GM12864 (cell line): ENCODE measurements at regions not wholly inside any gene's neighbourhood (a gene's known extent, or its start where the extent isn't known, plus 50 kb on each side); places are given as distances from the start of the nearest gene placed in this dataset.

Source experiments
- DNase-seq: peaks from one replicate; pipeline ENCODE4 v3.0.0-alpha.2; 2011; ENCODE audit warnings: low read depth
- H3K4me3 ChIP-seq: 2 replicates; pipeline ENCODE4 v1.5.1; 2011; ENCODE audit warnings: mild to moderate bottlenecking, low read depth, low read length, control low read depth
- CTCF ChIP-seq: IDR thresholded peaks from 2 replicates; pipeline ENCODE4 v1.5.1; 2011; ENCODE audit warnings: low read depth, mild to moderate bottlenecking, moderate library complexity, low read length, control low read depth, inconsistent platforms; ENCODE audit errors: missing control alignments

DNA sequence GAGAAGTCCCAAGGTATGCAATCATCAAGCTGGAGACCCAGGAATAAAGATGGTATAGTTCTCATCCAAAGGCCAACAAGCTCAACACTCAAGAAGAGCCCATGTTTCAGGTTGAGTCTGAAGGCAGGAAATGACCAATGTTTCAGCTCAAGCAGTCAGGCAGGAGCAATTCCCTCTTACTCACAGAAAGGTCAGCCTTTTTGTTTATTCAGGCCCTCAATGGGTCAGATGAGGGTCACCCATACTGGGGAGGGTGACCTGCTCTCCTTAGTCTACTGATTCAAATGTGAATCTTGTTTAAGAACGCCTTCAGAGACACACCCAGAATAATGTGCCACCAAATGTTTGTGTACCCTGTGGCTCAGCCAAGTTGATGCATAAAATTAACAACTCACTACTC is 262.4 kb downstream of the USP25 start:
- no peak overlapping the region for H3K4me3 ChIP-seq
- DNase-seq, result no peak
- TF ChIP-seq CTCF, result no peak

- no peak for TF ChIP-seq CTCF
- no peak for DNase-seq
- H3K4me3 ChIP-seq, result no peak overlapping the region
Observed at GRCh38 chr21:15993951-15994350, 264.2 kb downstream of the USP25 start.

DNA sequence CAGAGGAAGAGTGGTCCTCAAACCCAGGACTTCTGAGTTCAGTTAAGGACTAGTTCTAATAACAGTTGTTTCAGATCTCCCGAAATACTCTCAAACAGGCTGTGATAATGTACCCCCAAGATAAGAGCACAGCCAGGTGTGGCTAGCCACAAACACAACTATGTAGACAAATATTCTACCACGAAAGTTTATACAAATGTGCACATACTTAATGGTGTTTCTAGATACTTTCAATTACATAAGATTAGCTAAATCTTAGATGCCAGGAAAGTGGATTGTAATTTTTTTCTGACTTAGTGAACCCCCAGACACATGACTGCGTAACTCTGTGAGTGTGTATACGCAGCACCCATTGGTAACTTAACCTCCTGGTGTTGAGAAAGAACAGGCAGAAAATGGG is 270.0 kb downstream of the USP25 start:
- DNase-seq, result no peak
- TF ChIP-seq CTCF, result no peak
- H3K4me3 ChIP-seq, result no peak overlapping the region

GRCh38 chr21:16002874-16003466 is 273.2 kb downstream of the USP25 start:
- DNase-seq, result no peak
- TF ChIP-seq CTCF, result no peak
- no peak overlapping the region for H3K4me3 ChIP-seq

- no peak for DNase-seq
- H3K4me3 ChIP-seq, result no peak overlapping the region
- no peak for TF ChIP-seq CTCF
Observed at GRCh38 chr21:16004086-16004485, 274.3 kb downstream of the USP25 start.

GRCh38 chr21:16004523-16004922 is 274.7 kb downstream of the USP25 start:
- no peak for DNase-seq
- no peak for TF ChIP-seq CTCF

GRCh38 chr21:16005996-16006395 is 276.2 kb downstream of the USP25 start:
- no peak for DNase-seq
- no peak for TF ChIP-seq CTCF
- no peak overlapping the region for H3K4me3 ChIP-seq

More at GRCh38 chr21:16004523-16004922, 274.7 kb downstream of the USP25 start:
- H3K4me3 ChIP-seq, result no peak overlapping the region
